Small intestine (tissue), 7 donors: ENCODE measurements at regions not wholly inside any gene's neighbourhood (a gene's known extent, or its start where the extent isn't known, plus 50 kb on each side); places are given as distances from the start of the nearest gene placed in this dataset.

Experiments
- DNase-seq, 2 donors: peaks; one replicate each; pipeline versions ENCODE4 v3.0.0 to v3.0.0-alpha.2; 2013
- FAIRE-seq: peaks from 2 replicates; lab custom pipeline; 2012; peaks lifted over from hg19 to GRCh38; lab: Jason Lieb, UNC
- H3K27ac ChIP-seq, 3 donors: one replicate each; pipeline ENCODE4 v1.5.1; 2013; ENCODE audit warnings: low read length in 2 of 3, mild to moderate bottlenecking in 2 of 3, control low read depth in 1 of 3, inconsistent platforms in 1 of 3, low read depth in 1 of 3, moderate library complexity in 1 of 3
- H3K27me3 ChIP-seq, 3 donors: one replicate each; pipeline ENCODE4 v1.6.1; 2013; ENCODE audit warnings: low read length in 3 of 3, inconsistent platforms in 1 of 3; ENCODE audit not compliant: control insufficient read depth in 3 of 3, insufficient read depth in 3 of 3
- H3K36me3 ChIP-seq, 3 donors: one replicate each; pipeline ENCODE4 v1.6.1; 2013; ENCODE audit warnings: low read length in 3 of 3, inconsistent platforms in 1 of 3, low read depth in 1 of 3, mild to moderate bottlenecking in 1 of 3, moderate library complexity in 1 of 3; ENCODE audit not compliant: control insufficient read depth in 3 of 3, insufficient read depth in 2 of 3
- H3K4me1 ChIP-seq, 3 donors: one replicate each; pipeline ENCODE4 v1.6.1; 2013; ENCODE audit warnings: low read length in 2 of 3, inconsistent platforms in 1 of 3, low read depth in 1 of 3, mild to moderate bottlenecking in 1 of 3, moderate library complexity in 1 of 3; ENCODE audit not compliant: control insufficient read depth in 3 of 3, insufficient read depth in 2 of 3
- H3K4me3 ChIP-seq, 3 donors: one replicate each; pipeline ENCODE4 v1.5.1; 2013; ENCODE audit warnings: low read length in 3 of 3, control low read depth in 1 of 3, inconsistent platforms in 1 of 3, low read depth in 1 of 3, mild to moderate bottlenecking in 1 of 3, moderate library complexity in 1 of 3
- H3K9me3 ChIP-seq, 2 donors: one replicate each; pipeline ENCODE4 v1.6.1; 2013; ENCODE audit warnings: low read depth in 1 of 2, low read length in 1 of 2; ENCODE audit not compliant: control insufficient read depth in 2 of 2, insufficient read depth in 1 of 2
- WGBS, 3 donors: extraction: QIAGEN DNeasy Blood & Tissue Kit; methylation state at CpG; one replicate each; pipeline ENCODE4 v1.1.7; 2013; 5-methylcytosine and 5-hydroxymethylcytosine counted together
- donor health status: healthy with polysubstance abuse.
- donor health status: control.
- donor health status: control.
- donor health status: Bipolar disorder and iron deficiency.
- donor health status: healthy.

DNA sequence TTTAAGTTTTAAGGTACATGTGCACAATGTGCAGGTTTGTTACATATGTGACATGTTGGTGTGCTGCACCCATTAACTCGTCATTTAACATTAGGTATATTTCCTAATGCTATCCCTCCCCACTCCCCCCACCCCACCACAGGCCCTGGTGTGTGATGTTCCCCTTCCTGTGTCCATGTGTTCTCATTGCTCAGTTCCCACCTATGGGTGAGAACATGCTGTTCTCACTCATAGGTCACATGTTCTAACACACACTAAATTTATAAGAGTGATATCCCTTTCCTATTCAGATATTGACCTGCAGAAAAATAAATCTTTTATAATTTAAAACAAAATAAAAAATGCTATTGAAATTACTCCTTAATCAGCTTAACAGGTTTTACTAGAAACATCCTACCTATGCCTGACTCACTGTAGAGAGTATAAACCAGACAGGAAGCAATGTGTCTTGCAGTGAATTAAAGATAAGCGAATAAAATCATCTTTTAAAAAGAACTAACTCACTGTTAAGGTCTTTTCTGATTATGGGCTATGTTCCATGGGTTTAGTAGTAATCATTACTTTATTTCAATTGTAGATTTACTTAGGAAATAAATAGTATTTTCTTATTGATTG is 82.0 kb upstream of the DPH5 start:
- no peaks in the 10 kb centered on the region for H3K9me3 ChIP-seq
- no peaks in the 10 kb centered on the region for H3K36me3 ChIP-seq
- no peaks in the 10 kb centered on the region for H3K27me3 ChIP-seq
- FAIRE-seq (no peak), DNase-seq (no peak)
- no peak overlapping the region for H3K27ac ChIP-seq
- 72 to 87% (median 78%) methylated on average over 2 of the region's 2 CpGs for WGBS, 3 donors
- no peaks in the 10 kb centered on the region for H3K4me1 ChIP-seq
- H3K4me3 ChIP-seq: no peak overlapping the region

DNA sequence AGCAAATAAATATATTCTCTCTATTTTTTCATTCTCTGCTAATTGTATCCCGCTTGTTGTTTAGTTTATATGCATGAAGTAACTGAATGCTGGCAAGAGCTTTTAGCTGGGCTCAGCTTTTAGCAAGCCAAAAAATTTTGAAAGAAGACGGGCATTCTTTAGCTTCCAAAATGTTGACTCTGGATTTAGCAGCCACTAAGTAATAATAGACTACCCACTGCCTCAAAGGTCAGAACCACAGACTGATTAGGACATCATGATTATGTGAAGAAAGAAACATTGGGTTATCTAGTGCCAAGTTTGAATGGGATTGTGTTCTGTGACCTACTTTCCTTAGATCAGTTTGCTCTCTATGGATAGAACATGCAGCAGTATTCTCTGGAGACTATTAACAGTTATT is 80.3 kb upstream of the DPH5 start:
- FAIRE-seq: no peak
- Histone ChIP-seq H3K36me3 (no peaks in the 10 kb centered on the region), H3K4me3 (no peak overlapping the region), H3K27ac (no peak overlapping the region), H3K4me1 (no peaks in the 10 kb centered on the region), H3K9me3 (no peaks in the 10 kb centered on the region), H3K27me3 (no peaks in the 10 kb centered on the region)
- 63 to 83% (median 78%) methylated on average over 2 of the region's 2 CpGs for WGBS, 3 donors
- DNase-seq: no peak

DNA sequence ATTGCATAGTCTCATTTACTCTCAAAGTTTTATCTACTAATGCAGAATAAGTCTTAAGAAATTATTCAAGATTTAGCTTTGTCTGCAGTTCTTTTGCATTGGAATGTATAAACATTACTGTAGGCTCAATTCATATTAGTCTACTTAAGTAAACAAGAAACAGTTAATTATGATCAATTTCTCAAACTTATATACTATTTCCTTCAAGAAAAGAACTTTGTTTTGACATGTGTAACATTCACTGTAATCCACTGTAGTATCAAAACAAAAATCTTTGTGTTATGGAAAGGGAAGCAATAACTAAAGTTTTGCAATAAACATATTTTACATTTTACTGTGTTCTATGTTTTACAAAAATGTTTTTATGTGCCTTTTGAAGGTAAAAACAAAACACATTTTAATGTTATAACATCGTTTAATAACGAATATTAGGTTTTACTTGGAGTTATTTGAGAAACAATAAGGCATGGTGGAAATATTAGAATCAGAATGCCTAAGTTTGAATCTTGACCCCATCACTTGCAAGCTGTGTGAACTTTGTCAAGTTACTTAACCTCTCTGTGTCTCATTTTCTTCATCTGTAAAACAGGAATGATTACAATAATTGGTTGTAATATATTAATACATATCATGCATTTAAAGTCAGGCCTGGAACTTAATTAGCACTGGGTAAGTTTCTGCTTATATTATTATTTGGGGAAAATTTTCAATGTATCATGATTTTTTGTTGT is 77.0 kb upstream of the DPH5 start:
- DNase-seq: no peak
- no peak overlapping the region for H3K27ac ChIP-seq
- FAIRE-seq: peak; percentile 71
- H3K4me1 ChIP-seq: no peaks in the 10 kb centered on the region
- H3K9me3 ChIP-seq: peaks cover 0 to 7% of the 10 kb centered on the region in 2 donors
- H3K27me3 ChIP-seq: no peaks in the 10 kb centered on the region
- WGBS, 3 donors: 62 to 78% (median 62%) methylated on average over 2 of the region's 2 CpGs
- H3K4me3 ChIP-seq: no peak overlapping the region
- H3K36me3 ChIP-seq: no peaks in the 10 kb centered on the region

DNA sequence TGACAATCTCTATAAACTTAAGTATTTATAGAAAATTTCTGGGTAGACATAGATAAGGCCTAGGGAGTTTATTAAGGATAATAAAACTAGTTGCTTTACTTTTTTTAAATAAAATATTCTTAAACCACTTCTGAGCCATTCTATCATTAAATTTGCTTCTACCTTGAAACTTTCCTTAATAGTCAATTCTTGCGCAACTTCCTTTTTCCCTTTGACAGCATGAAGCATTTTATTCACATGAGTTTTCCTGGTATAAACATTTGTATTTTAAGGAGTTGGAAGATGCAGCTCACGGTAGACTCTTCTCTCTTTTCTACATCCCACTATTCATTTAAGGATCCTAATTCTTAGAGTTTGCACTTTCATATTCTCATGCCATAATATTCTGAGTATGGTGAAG is 75.8 kb upstream of the DPH5 start:
- no peaks in the 10 kb centered on the region for H3K36me3 ChIP-seq
- H3K4me3 ChIP-seq: no peak overlapping the region
- FAIRE-seq (no peak), DNase-seq (no peak)
- WGBS, 3 donors: 73 to 86% (median 80%) methylated on average over 2 of the region's 2 CpGs
- H3K4me1 ChIP-seq: no peaks in the 10 kb centered on the region
- no peak overlapping the region for H3K27ac ChIP-seq
- H3K27me3 ChIP-seq: no peaks in the 10 kb centered on the region
- peaks cover 0 to 7% of the 10 kb centered on the region in 2 donors for H3K9me3 ChIP-seq

DNA sequence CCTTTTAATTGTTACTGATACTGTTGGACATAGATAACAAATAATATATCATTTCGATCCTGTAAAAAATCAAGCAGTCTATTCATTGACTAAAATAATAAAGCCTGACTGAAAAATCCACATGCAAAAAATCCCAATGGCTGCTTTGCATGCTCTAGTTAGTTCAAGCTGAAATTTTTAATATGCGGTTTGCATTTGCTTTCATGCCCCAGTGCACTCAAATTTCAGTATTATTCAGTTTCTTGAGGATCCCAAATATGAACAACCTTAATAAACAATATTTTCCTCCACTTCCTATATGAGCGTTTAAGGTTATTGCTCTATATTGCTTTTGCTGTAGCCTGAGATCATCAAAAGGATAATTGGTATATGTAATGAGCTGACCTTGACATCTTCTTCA is 75.1 kb upstream of the DPH5 start:
- H3K9me3 ChIP-seq: peaks cover 0 to 7% of the 10 kb centered on the region in 2 donors
- H3K27me3 ChIP-seq: no peaks in the 10 kb centered on the region
- FAIRE-seq (no peak), DNase-seq (no peak)
- WGBS, 3 donors: 81 to 88% (median 83%) methylated on average over 3 of the region's 3 CpGs
- H3K4me1 ChIP-seq: no peaks in the 10 kb centered on the region
- no peak overlapping the region for H3K27ac ChIP-seq
- H3K36me3 ChIP-seq: no peaks in the 10 kb centered on the region
- no peak overlapping the region for H3K4me3 ChIP-seq

DNA sequence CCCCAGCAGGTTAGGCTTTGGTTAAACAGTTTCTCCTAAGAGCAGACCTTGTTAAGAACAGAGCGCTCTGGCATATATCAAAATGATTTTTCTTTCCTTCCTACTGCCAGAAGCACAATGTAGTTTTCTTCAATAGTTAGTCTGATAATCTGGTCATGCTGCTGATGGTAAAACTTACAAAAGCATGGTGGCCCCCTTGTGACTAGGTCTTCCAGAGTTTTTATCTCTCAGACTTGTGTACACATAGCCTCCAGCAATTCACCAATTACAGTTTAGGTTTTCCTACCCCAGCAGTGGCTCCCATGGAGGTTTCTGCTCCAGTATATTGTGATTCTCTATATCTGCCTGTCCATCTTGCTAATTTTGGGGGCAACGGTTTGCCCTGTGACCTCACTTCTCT is 73.3 kb upstream of the DPH5 start:
- H3K27ac ChIP-seq: no peak overlapping the region
- WGBS, 3 donors: 43 to 83% (median 73%) methylated on average over 2 of the region's 2 CpGs
- no peak for DNase-seq
- FAIRE-seq: no peak
- H3K9me3 ChIP-seq: peaks cover 0 to 7% of the 10 kb centered on the region in 2 donors
- H3K27me3 ChIP-seq: no peaks in the 10 kb centered on the region
- no peaks in the 10 kb centered on the region for H3K4me1 ChIP-seq
- H3K36me3 ChIP-seq: no peaks in the 10 kb centered on the region
- no peak overlapping the region for H3K4me3 ChIP-seq

DNA sequence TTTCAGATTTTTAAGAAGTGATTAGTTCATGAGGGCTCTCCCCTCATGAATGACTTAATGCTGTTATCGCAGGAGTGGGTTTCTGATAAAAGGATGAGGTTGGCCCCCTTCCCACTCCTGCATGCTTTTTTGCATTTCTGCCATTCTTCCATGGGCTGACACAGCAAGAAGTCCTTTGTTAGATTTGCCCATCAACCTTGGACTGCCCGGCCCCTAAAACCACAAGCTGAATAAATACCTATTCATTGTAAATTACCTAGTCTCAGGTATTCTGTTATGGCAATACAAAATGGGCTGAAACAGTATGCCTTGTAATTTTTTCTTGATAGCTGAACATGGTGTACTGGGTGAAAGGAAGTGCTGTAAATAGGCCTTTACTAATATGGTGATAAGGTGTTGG is 72.7 kb upstream of the DPH5 start:
- WGBS, 3 donors: 95 to 99% (median 98%) methylated on average over 2 of the region's 2 CpGs
- Histone ChIP-seq H3K27ac (no peak overlapping the region), H3K9me3 (peaks cover 0 to 7% of the 10 kb centered on the region in 2 donors), H3K4me3 (no peak overlapping the region), H3K27me3 (no peaks in the 10 kb centered on the region), H3K4me1 (no peaks in the 10 kb centered on the region), H3K36me3 (no peaks in the 10 kb centered on the region)
- DNase-seq (no peak), FAIRE-seq (no peak)

DNA sequence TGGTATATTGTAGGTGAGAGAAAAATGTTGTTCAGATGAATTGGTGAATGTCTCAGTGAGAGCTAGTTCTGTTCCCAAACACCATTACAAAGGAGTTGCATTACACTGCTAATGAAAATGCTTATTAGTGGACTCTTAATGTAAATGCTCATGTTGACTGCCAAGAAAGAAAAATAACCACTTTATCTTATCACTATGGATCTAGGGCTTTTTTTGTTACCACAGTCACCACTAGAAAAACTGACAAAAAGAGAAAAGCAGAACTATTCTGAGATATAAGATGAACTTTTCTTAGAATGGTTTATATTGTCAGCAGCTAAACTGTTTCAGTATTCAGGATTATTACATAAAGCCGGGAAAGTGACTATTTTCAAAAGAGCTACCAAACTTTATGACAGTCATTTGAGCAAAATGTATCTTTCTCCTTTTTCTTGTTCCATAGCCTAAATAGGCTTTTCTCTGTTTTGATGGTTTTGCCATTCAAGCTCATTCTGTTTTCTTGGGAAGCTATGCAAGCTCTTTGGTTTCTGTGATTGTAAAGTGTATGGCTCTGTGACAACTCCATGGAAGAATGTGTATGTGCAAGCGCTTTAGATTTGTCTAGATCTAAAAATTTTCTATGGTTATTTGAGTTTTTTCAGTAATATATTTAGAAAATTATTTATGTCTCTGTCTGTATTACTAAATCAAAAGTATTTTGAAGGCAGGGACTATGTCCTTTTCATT is 64.2 kb upstream of the DPH5 start:
- WGBS, 3 donors: 87 to 98% (median 93%) methylated on average over 2 of the region's 2 CpGs
- FAIRE-seq: no peak

More for the DNA sequence above, 64.2 kb upstream of the DPH5 start:
- no peaks in the 10 kb centered on the region for H3K9me3 ChIP-seq
- H3K27ac ChIP-seq: no peak overlapping the region
- H3K27me3 ChIP-seq: no peaks in the 10 kb centered on the region
- no peak overlapping the region for H3K4me3 ChIP-seq
- H3K4me1 ChIP-seq: no peaks in the 10 kb centered on the region
- no peaks in the 10 kb centered on the region for H3K36me3 ChIP-seq
- DNase-seq: no peak
